H9 (cell line): ENCODE measurements at regions not wholly inside any gene's neighbourhood (a gene's known extent, or its start where the extent isn't known, plus 50 kb on each side); places are given as distances from the start of the nearest gene placed in this dataset.

ENCODE experiments used
- DNase-seq: peaks from one replicate; pipeline ENCODE4 v3.0.0-alpha.2; 2017
- H2AFZ ChIP-seq: one replicate; pipeline ENCODE4 v1.6.1; 2013; ENCODE audit warnings: mild to moderate bottlenecking, low read length, control low read depth, moderate library complexity
- H2AK5ac ChIP-seq: 2 replicates; pipeline ENCODE4 v1.6.1; 2013; ENCODE audit warnings: low read length, control low read depth, mixed read lengths; ENCODE audit not compliant: insufficient read length
- H2BK120ac ChIP-seq: one replicate; pipeline ENCODE4 v1.6.1; 2013; ENCODE audit warnings: low read depth, mild to moderate bottlenecking, low read length, control low read depth, inconsistent platforms; ENCODE audit not compliant: poor library complexity, severe bottlenecking
- H2BK12ac ChIP-seq: 2 replicates; pipeline ENCODE4 v1.6.1; 2013; ENCODE audit warnings: low read length, control low read depth, mixed read lengths, low read depth; ENCODE audit not compliant: insufficient read length
- H2BK15ac ChIP-seq: 2 replicates; pipeline ENCODE4 v1.6.1; 2013; ENCODE audit warnings: low read depth, low read length, control low read depth
- H2BK20ac ChIP-seq: one replicate; pipeline ENCODE4 v1.6.1; 2013; ENCODE audit warnings: low read depth, mild to moderate bottlenecking, low read length, control low read depth, inconsistent platforms; ENCODE audit not compliant: poor library complexity, severe bottlenecking
- H2BK5ac ChIP-seq: 2 replicates; pipeline ENCODE4 v1.6.1; 2013; ENCODE audit warnings: low read length, control low read depth, mixed read lengths; ENCODE audit not compliant: insufficient read length
- H3K14ac ChIP-seq: 2 replicates; pipeline ENCODE4 v1.6.1; 2013; ENCODE audit warnings: low read length, control low read depth; ENCODE audit not compliant: insufficient read depth
- H3K18ac ChIP-seq: 2 replicates; pipeline ENCODE4 v1.6.1; 2013; ENCODE audit warnings: low read depth, mild to moderate bottlenecking, mixed read lengths, low read length, control low read depth; ENCODE audit not compliant: insufficient read length
- H3K23ac ChIP-seq: 2 replicates; pipeline ENCODE4 v1.6.1; 2013; ENCODE audit warnings: low read length, control low read depth, mixed read lengths, low read depth; ENCODE audit not compliant: insufficient read length
- H3K23me2 ChIP-seq: 2 replicates; pipeline ENCODE4 v1.6.1; 2013; ENCODE audit warnings: low read depth, mild to moderate bottlenecking, mixed read lengths, low read length, control low read depth; ENCODE audit not compliant: insufficient read length, poor library complexity, severe bottlenecking
- H3K27ac ChIP-seq: 2 replicates; pipeline ENCODE4 v1.5.1; 2013; ENCODE audit warnings: low read length, control low read depth, mixed read lengths, low read depth; ENCODE audit not compliant: insufficient read length
- H3K27me3 ChIP-seq: 2 replicates; pipeline ENCODE4 v1.6.1; 2013; ENCODE audit warnings: low read length, control low read depth, inconsistent platforms; ENCODE audit not compliant: insufficient read depth
- H3K4ac ChIP-seq: 2 replicates; pipeline ENCODE4 v1.6.1; 2013; ENCODE audit warnings: low read depth, mild to moderate bottlenecking, control low read depth, inconsistent platforms, low read length, moderate library complexity
- H3K4me1 ChIP-seq: 2 replicates; pipeline ENCODE4 v1.6.1; 2013; ENCODE audit warnings: low read length, control low read depth, inconsistent platforms; ENCODE audit not compliant: insufficient read depth
- H3K4me2 ChIP-seq: 2 replicates; pipeline ENCODE4 v1.6.1; 2013; ENCODE audit warnings: low read length, control low read depth, mixed read lengths; ENCODE audit not compliant: insufficient read length, insufficient read depth
- H3K56ac ChIP-seq: 2 replicates; pipeline ENCODE4 v1.6.1; 2013; ENCODE audit warnings: low read depth, mild to moderate bottlenecking, mixed read lengths, low read length, control low read depth; ENCODE audit not compliant: insufficient read length
- H3K79me1 ChIP-seq: 2 replicates; pipeline ENCODE4 v1.6.1; 2013; ENCODE audit warnings: low read depth, mild to moderate bottlenecking, moderate library complexity, low read length, control low read depth, inconsistent platforms; ENCODE audit not compliant: insufficient read depth, poor library complexity, severe bottlenecking
- H3K79me2 ChIP-seq: 2 replicates; pipeline ENCODE4 v1.6.1; 2013; ENCODE audit warnings: low read length, control low read depth, inconsistent platforms; ENCODE audit not compliant: insufficient read depth
- H3K9ac ChIP-seq: 2 replicates; pipeline ENCODE4 v1.6.1; 2013; ENCODE audit warnings: low read length, control low read depth, mixed read lengths; ENCODE audit not compliant: insufficient read length; ENCODE audit errors: extremely low read depth
- H3K9me3 ChIP-seq: one replicate; pipeline ENCODE4 v1.6.1; 2013; ENCODE audit warnings: low read depth, low read length, inconsistent platforms; ENCODE audit not compliant: control insufficient read depth
- H3T11ph ChIP-seq: one replicate; pipeline ENCODE4 v1.6.1; 2013; ENCODE audit warnings: mild to moderate bottlenecking, low read length, control low read depth, inconsistent platforms
- H4K20me1 ChIP-seq: one replicate; pipeline ENCODE4 v1.6.1; 2013; ENCODE audit not compliant: control insufficient read depth, insufficient read length, insufficient read depth
- H4K5ac ChIP-seq: 2 replicates; pipeline ENCODE4 v1.6.1; 2013; ENCODE audit warnings: low read depth, mild to moderate bottlenecking, mixed read lengths, low read length, control low read depth; ENCODE audit not compliant: insufficient read length
- H4K8ac ChIP-seq: replicated peaks from 2 replicates; pipeline ENCODE4 v1.6.1; 2013; ENCODE audit warnings: low read length, control low read depth, mixed read lengths, low read depth; ENCODE audit not compliant: insufficient read length
- H4K91ac ChIP-seq: 2 replicates; pipeline ENCODE4 v1.6.1; 2013; ENCODE audit warnings: low read depth, mild to moderate bottlenecking, moderate library complexity, mixed read lengths, low read length, control low read depth; ENCODE audit not compliant: insufficient read length
- H3K27ac Mint-ChIP-seq, 3 experiments: 2 replicates in 2 of 3; 3 replicates in 1 of 3; pipeline ENCODE4 v1.8.0; 2020 to 2021; ENCODE audit warnings: mixed read lengths in 3 of 3, mild to moderate bottlenecking in 1 of 3, moderate library complexity in 1 of 3
- H3K27me3 Mint-ChIP-seq: 2 replicates; pipeline ENCODE4 v1.8.0; 2021; ENCODE audit warnings: low read depth, mild to moderate bottlenecking, moderate library complexity, mixed read lengths
- H3K36me3 Mint-ChIP-seq, 3 experiments: 2 replicates in 2 of 3; 3 replicates in 1 of 3; pipeline ENCODE4 v1.8.0; 2020 to 2021; ENCODE audit warnings: low read depth in 3 of 3, mixed read lengths in 3 of 3; ENCODE audit not compliant: insufficient read depth in 1 of 3
- H3K4me1 Mint-ChIP-seq, 2 experiments: 2 replicates each; pipeline ENCODE4 v1.8.0; 2020; ENCODE audit warnings: mixed read lengths in 2 of 2
- H3K4me3 Mint-ChIP-seq, 2 experiments: 2 replicates in 1 of 2; 3 replicates in 1 of 2; pipeline ENCODE4 v1.8.0; 2020 to 2021; ENCODE audit warnings: mild to moderate bottlenecking in 2 of 2, mixed read lengths in 2 of 2, moderate library complexity in 1 of 2
- H3K9me3 Mint-ChIP-seq, 2 experiments: 2 replicates in 1 of 2; 3 replicates in 1 of 2; pipeline ENCODE4 v1.8.0; 2020; ENCODE audit warnings: mild to moderate bottlenecking in 2 of 2, mixed read lengths in 2 of 2, moderate library complexity in 1 of 2
- WGBS: extraction: QIAGEN DNeasy Blood & Tissue Kit; methylation state at CpG from one replicate; pipeline ENCODE4 v1.1.7; 2013; ENCODE audit warnings: missing lambda C conversion rate, low lambda C conversion rate, mixed read lengths; ENCODE audit not compliant: insufficient read length; ENCODE audit errors: extremely low coverage; 5-methylcytosine and 5-hydroxymethylcytosine counted together
- TF ChIP-seq, protein P1 (sequence below): fragments of 200-600 bp; sonication (generic); conservative IDR thresholded peaks from 3 replicates; pipeline ENCODE4 v1.8.0; 2021; ENCODE audit warnings: antibody characterized with exemption, mild to moderate bottlenecking

GRCh38 chr4:181579486-181579885 lies 663.7 kb upstream of the TENM3 start:
- Histone ChIP-seq H3K23me2 (no peaks in the 10 kb centered on the region), H3K27ac (no peak overlapping the region), H4K91ac (no peak overlapping the region), H2BK20ac (no peak overlapping the region), H3K4ac (no peak overlapping the region), H4K8ac (no peak overlapping the region), H3K79me1 (no peaks in the 10 kb centered on the region), H2BK5ac (no peak overlapping the region), H2AFZ (no peak overlapping the region), H3K9ac (no peak overlapping the region), H3K14ac (no peak overlapping the region), H2BK120ac (no peak overlapping the region), H3K4me1 (no peaks in the 10 kb centered on the region), H3K18ac (no peak overlapping the region), H3K4me2 (no peak overlapping the region), H3K56ac (no peak overlapping the region), H3K79me2 (no peaks in the 10 kb centered on the region), H3K9me3 (no peaks in the 10 kb centered on the region), H3T11ph (no peak overlapping the region), H3K23ac (no peak overlapping the region), H4K5ac (no peak overlapping the region), H4K20me1 (no peaks in the 10 kb centered on the region), H3K27me3 (no peaks in the 10 kb centered on the region), H2BK12ac (no peak overlapping the region), H2BK15ac (no peak overlapping the region), H2AK5ac (no peak overlapping the region)
- Mint-ChIP-seq H3K4me1 (peaks cover 3 to 5% of the 10 kb centered on the region in 2 experiments; a peak in 1 of 4 replicates), H3K27ac (no peak overlapping the region), H3K36me3 (no peaks in the 10 kb centered on the region), H3K9me3 (no peaks in the 10 kb centered on the region), H3K4me3 (no peak overlapping the region), H3K27me3 (no peaks in the 10 kb centered on the region)
- TF ChIP-seq, protein P1, sequence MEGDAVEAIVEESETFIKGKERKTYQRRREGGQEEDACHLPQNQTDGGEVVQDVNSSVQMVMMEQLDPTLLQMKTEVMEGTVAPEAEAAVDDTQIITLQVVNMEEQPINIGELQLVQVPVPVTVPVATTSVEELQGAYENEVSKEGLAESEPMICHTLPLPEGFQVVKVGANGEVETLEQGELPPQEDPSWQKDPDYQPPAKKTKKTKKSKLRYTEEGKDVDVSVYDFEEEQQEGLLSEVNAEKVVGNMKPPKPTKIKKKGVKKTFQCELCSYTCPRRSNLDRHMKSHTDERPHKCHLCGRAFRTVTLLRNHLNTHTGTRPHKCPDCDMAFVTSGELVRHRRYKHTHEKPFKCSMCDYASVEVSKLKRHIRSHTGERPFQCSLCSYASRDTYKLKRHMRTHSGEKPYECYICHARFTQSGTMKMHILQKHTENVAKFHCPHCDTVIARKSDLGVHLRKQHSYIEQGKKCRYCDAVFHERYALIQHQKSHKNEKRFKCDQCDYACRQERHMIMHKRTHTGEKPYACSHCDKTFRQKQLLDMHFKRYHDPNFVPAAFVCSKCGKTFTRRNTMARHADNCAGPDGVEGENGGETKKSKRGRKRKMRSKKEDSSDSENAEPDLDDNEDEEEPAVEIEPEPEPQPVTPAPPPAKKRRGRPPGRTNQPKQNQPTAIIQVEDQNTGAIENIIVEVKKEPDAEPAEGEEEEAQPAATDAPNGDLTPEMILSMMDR: no peak
- WGBS: no CpG with 5 or more reads among the region's 2 CpGs
- DNase-seq: no peak
